Activated CD8-positive, alpha-beta memory T cell treated with anti-CD3 and anti-CD28 coated beads for 48 hours (primary cell): ENCODE measurements at regions not wholly inside any gene's neighbourhood (a gene's known extent, or its start where the extent isn't known, plus 50 kb on each side); places are given as distances from the start of the nearest gene placed in this dataset.

Experiments
- DNase-seq, 3 experiments: peaks; one replicate each; pipeline ENCODE4 v3.0.0-alpha.2; 2020; ENCODE audit warnings: low read depth in 2 of 3, low spot score in 2 of 3

GRCh38 chr6:145327586-145327985 is 407.7 kb downstream of the EPM2A start:
- DNase-seq, result no peak

GRCh38 chr6:145329257-145329656 is 406.1 kb downstream of the EPM2A start:
- DNase-seq, result no peak

- no peak for DNase-seq
Measured at GRCh38 chr6:145331066-145331465, 404.3 kb downstream of the EPM2A start.

- DNase-seq, result no peak
Measured at GRCh38 chr6:145332011-145332410, 403.3 kb downstream of the EPM2A start.

GRCh38 chr6:145336119-145336518 is 399.2 kb downstream of the EPM2A start:
- no peak for DNase-seq

- no peak for DNase-seq
Measured at GRCh38 chr6:145339089-145339488, 396.2 kb downstream of the EPM2A start.

- no peak for DNase-seq
Measured at GRCh38 chr6:145340256-145340655, 395.1 kb downstream of the EPM2A start.

GRCh38 chr6:145345094-145345493 is 390.2 kb downstream of the EPM2A start:
- DNase-seq, result no peak

- no peak for DNase-seq
Measured at GRCh38 chr6:145347216-145347615, 388.1 kb downstream of the EPM2A start.

GRCh38 chr6:145349950-145350510 is 385.3 kb downstream of the EPM2A start:
- DNase-seq, result no peak

- DNase-seq, result no peak
Measured at GRCh38 chr6:145350928-145351327, 384.4 kb downstream of the EPM2A start.

- no peak for DNase-seq
Measured at GRCh38 chr6:145352382-145353080, 382.8 kb downstream of the EPM2A start.

GRCh38 chr6:145360865-145361264 is 374.5 kb downstream of the EPM2A start:
- DNase-seq, result no peak

- no peak for DNase-seq
Measured at GRCh38 chr6:145367149-145367548, 368.2 kb downstream of the EPM2A start.

- no peak for DNase-seq
Measured at GRCh38 chr6:145368075-145368474, 367.2 kb downstream of the EPM2A start.

GRCh38 chr6:145370559-145370958 is 364.8 kb downstream of the EPM2A start:
- no peak for DNase-seq

GRCh38 chr6:145372671-145373151 is 362.6 kb downstream of the EPM2A start:
- no peak for DNase-seq

- DNase-seq, result no peak
Measured at GRCh38 chr6:145373826-145374225, 361.5 kb downstream of the EPM2A start.

- DNase-seq, result no peak
Measured at GRCh38 chr6:145374570-145374969, 360.8 kb downstream of the EPM2A start.

GRCh38 chr6:145375502-145375901 is 359.8 kb downstream of the EPM2A start:
- no peak for DNase-seq

- no peak for DNase-seq
Measured at GRCh38 chr6:145380186-145380585, 355.1 kb downstream of the EPM2A start.

- DNase-seq, result no peak
Measured at GRCh38 chr6:145381941-145382340, 353.4 kb downstream of the EPM2A start.

GRCh38 chr6:145383428-145383827 is 351.9 kb downstream of the EPM2A start:
- DNase-seq, result no peak
